Gastrocnemius medialis (tissue), 4 donors: ENCODE measurements at regions not wholly inside any gene's neighbourhood (a gene's known extent, or its start where the extent isn't known, plus 50 kb on each side); places are given as distances from the start of the nearest gene placed in this dataset.

ENCODE experiments used
- ATAC-seq, 2 donors: fragments of 150-250 bp; one replicate each; pipeline ENCODE4 v1.9.1; 2016
- DNase-seq, 2 donors: peaks; one replicate each; pipeline ENCODE4 v3.0.0-alpha.2; 2019
- H3K27ac ChIP-seq, 4 donors: fragments of 200-600 bp; sonication (generic); 1 replicate in 1 of 4; 2 replicates in 3 of 4; pipeline ENCODE4 v1.5.1; 2016 to 2018; ENCODE audit warnings: mild to moderate bottlenecking in 2 of 4, moderate library complexity in 1 of 4
- H3K27me3 ChIP-seq, 3 donors: fragments of 200-600 bp; sonication (generic) in 2 of 3; 1 replicate in 1 of 3; 2 replicates in 2 of 3; pipeline versions ENCODE4 v1.5.1 to v1.6.0; 2016 to 2019; ENCODE audit warnings: mild to moderate bottlenecking in 1 of 3, moderate library complexity in 1 of 3
- H3K36me3 ChIP-seq, 2 donors: fragments of 200-600 bp; sonication (generic) in 1 of 2; one replicate each; pipeline ENCODE4 v1.5.1; 2017 to 2018
- H3K4me1 ChIP-seq, 2 donors: fragments of 200-600 bp; sonication (generic) in 1 of 2; one replicate each; pipeline ENCODE4 v1.5.1; 2016 to 2017; ENCODE audit warnings: mild to moderate bottlenecking in 2 of 2
- H3K4me3 ChIP-seq, 4 donors: fragments of 200-600 bp; sonication (generic) in 3 of 4; 1 replicate in 1 of 4; 2 replicates in 3 of 4; pipeline ENCODE4 v1.5.1; 2016 to 2019; ENCODE audit warnings: mild to moderate bottlenecking in 2 of 4
- H3K9me3 ChIP-seq, 3 donors: fragments of 200-600 bp; sonication (generic) in 2 of 3; 1 replicate in 1 of 3; 2 replicates in 2 of 3; pipeline ENCODE4 v1.5.1; 2016 to 2019
- POLR2A ChIP-seq, 2 donors: fragments of 450-650 bp; IDR thresholded peaks; one replicate each; pipeline ENCODE4 v1.6.1; 2017; ENCODE audit warnings: antibody characterized with exemption in 2 of 2, mild to moderate bottlenecking in 2 of 2, moderate library complexity in 2 of 2
- in situ Hi-C, 4 donors: fragments of 200-750 bp; cut with MboI; loops; one replicate each; pipeline versions ENCODE4 v1.15.0 to v1.8.0; 2017; ENCODE audit warnings: low sequenced_read_pairs in 4 of 4
- intact Hi-C: fragments of 100-400 bp; cut with DNase I; formaldehyde crosslinking; loops from one replicate; pipeline ENCODE4 v1.15.1; 2023; ENCODE audit warnings: low total_unique reads
- TF ChIP-seq, protein P1 (sequence below), 5 experiments: fragments of 450-650 bp in 3 of 5; fragments of 200-600 bp in 2 of 5; sonication (generic) in 2 of 5; IDR thresholded peaks in 4 of 5; conservative IDR thresholded peaks in 1 of 5; 1 replicate in 4 of 5; 2 replicates in 1 of 5; pipeline ENCODE4 v1.5.1; 2016 to 2019; ENCODE audit warnings: antibody characterized with exemption in 5 of 5, mild to moderate bottlenecking in 3 of 5, moderate library complexity in 3 of 5

- H3K4me3 ChIP-seq = no peak overlapping the region
- DNase-seq (no peak), ATAC-seq (no peak)
- H3K27ac ChIP-seq = no peak overlapping the region
- no peaks in the 10 kb centered on the region for H3K9me3 ChIP-seq
- no peaks in the 10 kb centered on the region for H3K4me1 ChIP-seq
- H3K36me3 ChIP-seq = no peaks in the 10 kb centered on the region
- TF ChIP-seq, protein P1, sequence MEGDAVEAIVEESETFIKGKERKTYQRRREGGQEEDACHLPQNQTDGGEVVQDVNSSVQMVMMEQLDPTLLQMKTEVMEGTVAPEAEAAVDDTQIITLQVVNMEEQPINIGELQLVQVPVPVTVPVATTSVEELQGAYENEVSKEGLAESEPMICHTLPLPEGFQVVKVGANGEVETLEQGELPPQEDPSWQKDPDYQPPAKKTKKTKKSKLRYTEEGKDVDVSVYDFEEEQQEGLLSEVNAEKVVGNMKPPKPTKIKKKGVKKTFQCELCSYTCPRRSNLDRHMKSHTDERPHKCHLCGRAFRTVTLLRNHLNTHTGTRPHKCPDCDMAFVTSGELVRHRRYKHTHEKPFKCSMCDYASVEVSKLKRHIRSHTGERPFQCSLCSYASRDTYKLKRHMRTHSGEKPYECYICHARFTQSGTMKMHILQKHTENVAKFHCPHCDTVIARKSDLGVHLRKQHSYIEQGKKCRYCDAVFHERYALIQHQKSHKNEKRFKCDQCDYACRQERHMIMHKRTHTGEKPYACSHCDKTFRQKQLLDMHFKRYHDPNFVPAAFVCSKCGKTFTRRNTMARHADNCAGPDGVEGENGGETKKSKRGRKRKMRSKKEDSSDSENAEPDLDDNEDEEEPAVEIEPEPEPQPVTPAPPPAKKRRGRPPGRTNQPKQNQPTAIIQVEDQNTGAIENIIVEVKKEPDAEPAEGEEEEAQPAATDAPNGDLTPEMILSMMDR (IDR thresholded peaks at IDR 0.05 in 4 of 5, conservative IDR thresholded peaks at IDR 0.05 in 1 of 5) = no peak
- no peak for TF ChIP-seq POLR2A (IDR thresholded peaks at IDR 0.05)
- peaks cover 0 to 4% (median 0%) of the 10 kb centered on the region in 3 donors for H3K27me3 ChIP-seq
- intact Hi-C loops (no loop called here), in situ Hi-C loops (no loop called here)
Measured at GRCh38 chr10:125468278-125468677, 214.7 kb downstream of the TEX36 start.

- no peak overlapping the region for H3K4me3 ChIP-seq
- H3K27me3 ChIP-seq = peaks cover 0 to 4% (median 0%) of the 10 kb centered on the region in 3 donors
- DNase-seq (no peak), ATAC-seq (no peak)
- TF ChIP-seq, protein P1 (IDR thresholded peaks at IDR 0.05 in 4 of 5, conservative IDR thresholded peaks at IDR 0.05 in 1 of 5) = no peak
- no peak for TF ChIP-seq POLR2A (IDR thresholded peaks at IDR 0.05)
- in situ Hi-C loops = no loop called here
- no peaks in the 10 kb centered on the region for H3K9me3 ChIP-seq
- no peaks in the 10 kb centered on the region for H3K4me1 ChIP-seq
- intact Hi-C loops = no loop called here
- H3K36me3 ChIP-seq = no peaks in the 10 kb centered on the region
- H3K27ac ChIP-seq = no peak overlapping the region
Measured at GRCh38 chr10:125466685-125467084, 216.3 kb downstream of the TEX36 start.

DNA sequence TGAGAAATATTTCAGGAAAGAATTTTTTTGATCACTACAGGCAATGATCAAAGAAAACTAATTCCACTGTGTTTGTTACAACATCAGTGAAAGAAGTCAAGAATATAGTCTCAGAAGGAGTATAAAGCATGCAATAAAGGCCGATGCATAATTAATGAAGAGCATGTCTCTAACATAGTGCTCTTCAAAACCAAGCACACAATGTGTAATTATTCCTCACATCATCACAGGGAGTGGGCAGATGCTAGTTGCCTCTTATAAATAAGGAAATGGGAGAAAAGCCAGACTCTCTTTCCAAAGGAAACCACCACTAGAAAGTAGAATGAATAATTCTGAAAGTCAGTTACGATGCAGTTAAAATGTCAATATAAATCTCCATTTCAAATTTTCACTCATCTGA lies 220.1 kb downstream of the TEX36 start:
- in situ Hi-C loops (no loop called here), intact Hi-C loops (no loop called here)
- no peak overlapping the region for H3K27ac ChIP-seq
- DNase-seq = no peak
- H3K27me3 ChIP-seq = peaks cover 0 to 4% (median 0%) of the 10 kb centered on the region in 3 donors
- H3K36me3 ChIP-seq = no peaks in the 10 kb centered on the region
- no peaks in the 10 kb centered on the region for H3K4me1 ChIP-seq
- H3K9me3 ChIP-seq = no peaks in the 10 kb centered on the region
- H3K4me3 ChIP-seq = no peak overlapping the region
- no peak for TF ChIP-seq POLR2A (IDR thresholded peaks at IDR 0.05)
- TF ChIP-seq, protein P1 (IDR thresholded peaks at IDR 0.05 in 4 of 5, conservative IDR thresholded peaks at IDR 0.05 in 1 of 5) = no peak
- ATAC-seq = no peak

- ATAC-seq (no peak), DNase-seq (no peak)
- H3K4me1 ChIP-seq = no peaks in the 10 kb centered on the region
- no peaks in the 10 kb centered on the region for H3K9me3 ChIP-seq
- H3K27me3 ChIP-seq = no peaks in the 10 kb centered on the region
- in situ Hi-C loops (no loop called here), intact Hi-C loops (no loop called here)
- TF ChIP-seq POLR2A (IDR thresholded peaks at IDR 0.05) = no peak
- TF ChIP-seq, protein P1 (IDR thresholded peaks at IDR 0.05 in 4 of 5, conservative IDR thresholded peaks at IDR 0.05 in 1 of 5) = no peak
- no peaks in the 10 kb centered on the region for H3K36me3 ChIP-seq
- no peak overlapping the region for H3K4me3 ChIP-seq
- H3K27ac ChIP-seq = no peak overlapping the region
Measured at GRCh38 chr10:125460326-125460725, 222.6 kb downstream of the TEX36 start.

DNA sequence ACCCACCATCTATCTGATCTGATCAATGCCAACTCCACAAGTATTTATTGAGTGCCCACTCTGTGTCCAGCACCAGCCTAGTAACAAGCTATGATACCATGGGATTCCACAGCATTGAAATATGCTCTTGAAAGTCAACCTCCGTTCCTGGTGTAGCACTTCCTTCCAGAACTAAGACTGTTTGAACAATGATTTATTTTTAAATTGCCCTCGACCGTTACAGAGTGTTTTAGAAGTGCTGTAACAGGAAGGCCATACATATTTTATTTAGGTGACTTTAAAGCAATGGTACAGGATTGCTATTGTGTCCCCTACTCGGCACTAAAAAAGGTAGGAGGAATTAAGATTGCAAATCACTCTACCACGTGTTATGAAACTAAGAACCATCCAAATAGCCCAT lies 225.6 kb downstream of the TEX36 start:
- H3K27ac ChIP-seq = no peak overlapping the region
- DNase-seq = no peak
- H3K4me3 ChIP-seq = no peak overlapping the region
- in situ Hi-C loops = no loop called here
- H3K9me3 ChIP-seq = no peaks in the 10 kb centered on the region
- H3K4me1 ChIP-seq = no peaks in the 10 kb centered on the region
- TF ChIP-seq POLR2A (IDR thresholded peaks at IDR 0.05) = no peak
- TF ChIP-seq, protein P1 (IDR thresholded peaks at IDR 0.05 in 4 of 5, conservative IDR thresholded peaks at IDR 0.05 in 1 of 5) = no peak
- ATAC-seq = no peak
- H3K27me3 ChIP-seq = no peaks in the 10 kb centered on the region
- intact Hi-C loops = no loop called here
- no peaks in the 10 kb centered on the region for H3K36me3 ChIP-seq
